Activated CD4-positive, alpha-beta T cell treated with anti-CD3 and anti-CD28 coated beads, Interleukin-2, Interleukin-6, amounts not matched to agents 100 ng/mL and 50 ng/mL, durations not matched to agents 16 hours and 8 hours (primary cell): ENCODE measurements at regions not wholly inside any gene's neighbourhood (a gene's known extent, or its start where the extent isn't known, plus 50 kb on each side); places are given as distances from the start of the nearest gene placed in this dataset.
"Not testable (repeated sequence)": the region's sequence is repeated elsewhere in the genome, so short reads cannot be mapped to it uniquely, and the experiment has no call there.

Experiments used
- DNase-seq: peaks from one replicate; pipeline ENCODE4 v3.0.0-alpha.2; 2020

GRCh38 chr4:67328393-67328792, 216.9 kb downstream of the CENPC start:
- DNase-seq: no peak

GRCh38 chr4:67328018-67328278, 217.4 kb downstream of the CENPC start:
- no peak for DNase-seq

- DNase-seq: peak; percentile 74
Measured at GRCh38 chr4:67327245-67328017, 217.9 kb downstream of the CENPC start.

- DNase-seq: no peak
Measured at GRCh38 chr4:67325791-67326190, 219.5 kb downstream of the CENPC start.

- DNase-seq: no peak
Measured at GRCh38 chr4:67320645-67321044, 224.7 kb downstream of the CENPC start.

- DNase-seq: not testable (repeated sequence)
Measured at GRCh38 chr4:67319607-67320006, 225.7 kb downstream of the CENPC start.

- DNase-seq: not testable (repeated sequence)
Measured at GRCh38 chr4:67300497-67301185, 244.7 kb downstream of the CENPC start.

- DNase-seq: no peak
Measured at GRCh38 chr4:67292636-67293035, 252.7 kb downstream of the CENPC start.

- no peak for DNase-seq
Measured at GRCh38 chr4:67292045-67292444, 253.3 kb downstream of the CENPC start.

GRCh38 chr4:67291644-67292043, 253.7 kb downstream of the CENPC start:
- no peak for DNase-seq

- peak; percentile 41 for DNase-seq
Measured at GRCh38 chr4:67288964-67289363, 256.3 kb downstream of the CENPC start.

- DNase-seq: no peak
Measured at GRCh38 chr4:67286724-67287123, 258.6 kb downstream of the CENPC start.

GRCh38 chr4:67282749-67283148, 262.6 kb downstream of the CENPC start:
- DNase-seq: no peak

GRCh38 chr4:67275179-67275750, 270.0 kb downstream of the CENPC start:
- no peak for DNase-seq

GRCh38 chr4:67274671-67275070, 270.6 kb downstream of the CENPC start:
- not testable (repeated sequence) for DNase-seq

- no peak for DNase-seq
Measured at GRCh38 chr4:67273666-67274065, 271.6 kb downstream of the CENPC start.

GRCh38 chr4:67261971-67262370, 283.3 kb downstream of the CENPC start:
- no peak for DNase-seq

GRCh38 chr4:67256388-67257043, 288.8 kb downstream of the CENPC start:
- DNase-seq: no peak

- peak; percentile 16 for DNase-seq
Measured at GRCh38 chr4:67250131-67250896, 295.0 kb downstream of the CENPC start.

- DNase-seq: no peak
Measured at GRCh38 chr4:67236788-67237187, 308.5 kb downstream of the CENPC start.

- DNase-seq: no peak
Measured at GRCh38 chr4:67236318-67236717, 309.0 kb downstream of the CENPC start.

GRCh38 chr4:67234296-67234695, 311.0 kb downstream of the CENPC start:
- DNase-seq: no peak

GRCh38 chr4:67229148-67229547, 316.2 kb downstream of the CENPC start:
- no peak for DNase-seq
